Stimulated activated naive CD4-positive, alpha-beta T cell (primary cell): ENCODE measurements at regions not wholly inside any gene's neighbourhood (a gene's known extent, or its start where the extent isn't known, plus 50 kb on each side); places are given as distances from the start of the nearest gene placed in this dataset.

Experiments
- DNase-seq, 6 experiments: peaks; one replicate each; lab custom pipeline; 2025; lab: John Stamatoyannopoulos, UW

GRCh38 chr13:111516712-111517640 is 196.5 kb downstream of the TEX29 start:
- DNase-seq: no peak

- DNase-seq: no peak
These were observed 197.2 kb downstream of the TEX29 start for GRCh38 chr13:111517641-111518010.

- DNase-seq: no peak
These were observed 197.8 kb downstream of the TEX29 start for GRCh38 chr13:111518161-111518792.

GRCh38 chr13:111519041-111519440 is 198.6 kb downstream of the TEX29 start:
- DNase-seq: no peak

- DNase-seq: no peak
These were observed 199.2 kb downstream of the TEX29 start for GRCh38 chr13:111519490-111520170.

- DNase-seq: no peak
These were observed 200.6 kb downstream of the TEX29 start for GRCh38 chr13:111521030-111521429.

- no peak for DNase-seq
These were observed 201.3 kb downstream of the TEX29 start for GRCh38 chr13:111521691-111522229.

GRCh38 chr13:111525320-111526118 is 205.1 kb downstream of the TEX29 start:
- DNase-seq: no peak

GRCh38 chr13:111526922-111527321 is 206.5 kb downstream of the TEX29 start:
- DNase-seq: no peak

GRCh38 chr13:111527614-111528229 is 207.3 kb downstream of the TEX29 start:
- DNase-seq: no peak

GRCh38 chr13:111528513-111528912 is 208.1 kb downstream of the TEX29 start:
- no peak for DNase-seq

GRCh38 chr13:111530137-111530870 is 209.9 kb downstream of the TEX29 start:
- no peak for DNase-seq

GRCh38 chr13:111531505-111531904 is 211.1 kb downstream of the TEX29 start:
- DNase-seq: no peak

- no peak for DNase-seq
These were observed 211.7 kb downstream of the TEX29 start for GRCh38 chr13:111532111-111532510.

- DNase-seq: no peak
These were observed 213.7 kb downstream of the TEX29 start for GRCh38 chr13:111533900-111534683.

GRCh38 chr13:111534751-111535522 is 214.5 kb downstream of the TEX29 start:
- DNase-seq: no peak

GRCh38 chr13:111535523-111535811 is 215.0 kb downstream of the TEX29 start:
- DNase-seq: no peak

GRCh38 chr13:111536075-111536642 is 215.7 kb downstream of the TEX29 start:
- no peak for DNase-seq
